GM12878 (cell line): ENCODE measurements at regions not wholly inside any gene's neighbourhood (a gene's known extent, or its start where the extent isn't known, plus 50 kb on each side); places are given as distances from the start of the nearest gene placed in this dataset.

Experiments
- ATF3 ChIP-seq: IDR thresholded peaks from 2 replicates; pipeline ENCODE4 v1.6.1; 2011; ENCODE audit warnings: low read depth, mild to moderate bottlenecking, low read length, moderate library complexity, borderline replicate concordance; ENCODE audit errors: extremely low read depth
- EP300 ChIP-seq, 2 experiments: fragments of 150-350 bp in 1 of 2; IDR thresholded peaks; 2 replicates each; pipeline ENCODE4 v1.6.1; 2011 to 2012; ENCODE audit warnings: low read depth in 2 of 2, low read length in 2 of 2, borderline replicate concordance in 1 of 2, improper control_type of control experiment in 1 of 2, inconsistent platforms in 1 of 2; ENCODE audit not compliant: control insufficient read depth in 1 of 2
- SP1 ChIP-seq: IDR thresholded peaks from one replicate; pipeline ENCODE4 v1.6.1; 2011; ENCODE audit warnings: low read depth, low read length
- TARDBP ChIP-seq: IDR thresholded peaks from 2 replicates; pipeline ENCODE4 v1.6.1; 2016; ENCODE audit warnings: borderline replicate concordance

- no peak for TF ChIP-seq SP1
- TF ChIP-seq ATF3: no peak
- no peak for TF ChIP-seq TARDBP
- TF ChIP-seq EP300 (IDR thresholded peaks at IDR 0.05; ENCODE audit: borderline replicate concordance in 1 of 2, control insufficient read depth in 1 of 2, low read depth in 2 of 2, low read length in 2 of 2): no peak
Measured at GRCh38 chr1:229714306-229714705, 88.3 kb downstream of the URB2 start.
